GM12892 (cell line): ENCODE measurements at regions not wholly inside any gene's neighbourhood (a gene's known extent, or its start where the extent isn't known, plus 50 kb on each side); places are given as distances from the start of the nearest gene placed in this dataset.

Experiments
- POLR2A ChIP-seq: IDR thresholded peaks from 2 replicates; pipeline ENCODE4 v1.6.1; 2011; ENCODE audit warnings: low read depth, low read length, control low read depth
- POLR2AphosphoS5 ChIP-seq: IDR thresholded peaks from 2 replicates; pipeline ENCODE4 v1.6.1; 2011; ENCODE audit warnings: low read depth, low read length, control low read depth

GRCh38 chr11:115903179-115903578 is 399.0 kb upstream of the CADM1 start:
- TF ChIP-seq POLR2A = no peak
- TF ChIP-seq POLR2AphosphoS5 = no peak
